GM18505 (cell line): ENCODE measurements at regions not wholly inside any gene's neighbourhood (a gene's known extent, or its start where the extent isn't known, plus 50 kb on each side); places are given as distances from the start of the nearest gene placed in this dataset.

ENCODE experiments used
- ATAC-seq: cut with Tn5 transposase; IDR thresholded peaks from one replicate; pipeline ENCODE4 v1.9.1; 2021; ENCODE audit not compliant: unreplicated experiment
- POLR2A ChIP-seq: IDR thresholded peaks from 4 replicates; pipeline ENCODE4 v1.6.1; 2011; ENCODE audit warnings: borderline replicate concordance; ENCODE audit not compliant: insufficient read depth, insufficient read length; ENCODE audit errors: extremely low read depth

GRCh38 chr9:105828171-105828570 lies 133.8 kb downstream of the TMEM38B start:
- no peak for TF ChIP-seq POLR2A
- no peak for ATAC-seq

- TF ChIP-seq POLR2A: no peak
- no peak for ATAC-seq
Measured at GRCh38 chr9:105828596-105829213, 134.4 kb downstream of the TMEM38B start.

GRCh38 chr9:105830461-105830860 lies 136.1 kb downstream of the TMEM38B start:
- no peak for ATAC-seq
- TF ChIP-seq POLR2A: no peak

- no peak for ATAC-seq
Measured at GRCh38 chr9:105832096-105832710, 137.9 kb downstream of the TMEM38B start.

DNA sequence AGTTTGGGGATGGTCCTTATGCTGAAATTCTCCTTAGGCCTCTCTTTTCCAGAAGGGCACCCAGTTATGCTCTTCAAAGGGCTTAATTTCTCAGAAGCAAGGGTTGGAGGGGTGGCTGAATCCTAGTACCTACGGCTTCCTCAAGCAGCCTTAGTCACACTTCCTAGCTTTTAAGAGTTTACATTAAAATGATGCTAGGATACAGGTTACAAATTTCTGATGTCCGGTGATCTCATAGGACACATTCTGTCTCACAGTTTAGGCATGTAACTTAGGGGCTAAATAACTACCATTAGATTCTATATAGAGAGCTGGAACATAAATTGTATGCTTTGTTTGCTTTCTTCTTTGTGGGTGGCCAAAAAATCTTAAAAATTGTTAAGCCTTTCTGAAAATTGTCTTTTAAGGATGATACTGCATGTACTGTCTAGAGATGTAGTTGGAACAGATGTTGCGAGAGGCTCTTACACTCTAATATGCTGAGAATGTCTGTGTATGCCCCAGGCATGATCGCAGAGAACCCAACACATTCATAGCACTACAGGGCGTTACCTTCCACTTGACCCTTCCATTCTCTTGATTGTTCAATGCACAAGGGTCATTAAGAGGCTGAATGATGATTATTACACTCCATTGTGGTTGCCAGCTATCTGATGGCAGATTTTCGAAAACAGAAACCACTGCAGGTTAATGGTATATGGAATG lies 139.1 kb downstream of the TMEM38B start:
- no peak for TF ChIP-seq POLR2A
- ATAC-seq: no peak

More at GRCh38 chr9:105832096-105832710, 137.9 kb downstream of the TMEM38B start:
- TF ChIP-seq POLR2A: no peak

DNA sequence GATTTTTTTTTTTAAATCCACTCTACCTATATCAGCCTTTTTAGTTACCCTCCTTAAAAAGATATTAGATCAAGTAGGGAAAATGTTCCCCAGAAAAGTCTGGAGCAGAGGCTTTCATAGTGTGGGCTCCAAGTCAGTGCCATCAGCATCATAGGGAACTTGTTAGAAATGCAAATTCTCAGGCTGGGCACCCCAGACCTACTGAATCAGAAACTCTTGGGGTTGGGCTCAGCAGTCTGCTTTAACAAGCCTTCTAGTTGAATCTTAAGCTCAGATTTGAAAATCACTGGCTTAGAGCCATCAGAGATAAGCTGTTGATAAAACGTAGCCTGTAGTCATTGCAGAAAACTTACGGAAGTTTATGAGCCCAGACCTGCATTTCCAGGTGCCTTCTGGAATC lies 140.1 kb downstream of the TMEM38B start:
- ATAC-seq: no peak
- no peak for TF ChIP-seq POLR2A

- no peak for ATAC-seq
Measured at GRCh38 chr9:105835721-105836120, 141.4 kb downstream of the TMEM38B start.

DNA sequence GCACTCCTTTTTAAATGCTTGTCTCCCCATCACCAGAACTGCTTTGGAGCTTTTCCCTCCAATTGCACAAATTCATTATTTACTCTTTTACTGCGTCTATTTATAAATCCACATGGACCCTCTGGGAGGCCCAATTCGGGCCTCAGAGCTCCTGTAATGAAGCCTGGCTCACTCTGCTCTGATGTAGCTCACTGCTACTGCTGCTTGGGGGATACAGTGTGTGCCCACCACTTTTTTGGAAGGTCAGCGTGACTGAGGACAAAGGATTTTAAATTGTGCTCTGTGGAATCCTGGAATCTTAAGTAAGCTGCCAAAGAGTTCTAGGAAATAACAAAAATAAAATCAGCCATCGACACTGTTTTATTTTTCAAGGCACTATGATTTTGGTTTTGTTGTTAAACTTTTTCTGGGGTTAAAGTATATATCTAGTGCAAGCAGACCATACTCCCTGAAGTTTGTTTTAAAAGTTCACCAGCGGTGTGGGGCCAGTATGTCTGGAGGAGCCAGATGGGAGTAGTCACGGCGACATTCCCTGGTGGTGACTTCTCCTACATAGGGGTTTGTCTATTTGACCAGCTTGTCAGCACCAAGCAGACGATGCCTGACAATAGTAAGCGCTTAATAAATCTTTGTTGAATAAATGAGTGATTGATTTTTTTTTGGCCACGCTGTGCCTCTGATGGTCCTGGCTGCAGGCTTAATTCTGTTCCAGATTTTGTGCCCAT lies 142.8 kb downstream of the TMEM38B start:
- no peak for TF ChIP-seq POLR2A
- no peak for ATAC-seq

More at GRCh38 chr9:105835721-105836120, 141.4 kb downstream of the TMEM38B start:
- TF ChIP-seq POLR2A: no peak

- TF ChIP-seq POLR2A: no peak
- no peak for ATAC-seq
Measured at GRCh38 chr9:105841562-105841961, 147.2 kb downstream of the TMEM38B start.

DNA sequence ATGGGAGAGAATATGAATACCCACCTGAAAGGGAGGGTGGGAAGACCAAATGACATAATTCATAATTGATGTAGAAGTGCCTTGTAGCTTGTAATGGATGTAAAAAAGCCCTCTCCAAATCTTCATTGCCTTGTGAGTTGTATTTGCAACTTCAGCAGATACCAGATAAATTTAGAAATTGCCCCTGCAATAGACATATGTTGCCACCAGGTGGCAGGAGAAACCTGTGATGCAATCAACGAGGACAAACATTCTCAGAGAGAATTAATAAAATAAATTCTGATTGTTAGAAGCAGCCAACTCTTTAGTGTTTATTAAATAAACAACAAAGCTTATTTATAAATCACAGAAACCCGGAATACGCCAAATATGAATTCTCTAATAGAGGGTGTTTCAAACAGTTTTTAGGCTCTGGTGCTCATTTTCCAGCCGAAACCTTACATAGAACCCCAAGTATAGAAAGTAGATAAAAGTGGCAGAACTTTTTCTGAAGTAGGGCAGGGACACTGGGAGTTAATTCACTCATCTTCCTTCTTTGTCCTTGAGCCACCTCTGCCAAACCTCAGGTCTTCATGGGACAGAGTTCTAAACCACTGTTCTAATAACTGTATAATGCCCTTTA lies 147.8 kb downstream of the TMEM38B start:
- ATAC-seq: no peak
- TF ChIP-seq POLR2A: no peak

- ATAC-seq: no peak
- no peak for TF ChIP-seq POLR2A
Measured at GRCh38 chr9:105846825-105847224, 152.5 kb downstream of the TMEM38B start.

- no peak for TF ChIP-seq POLR2A
- ATAC-seq: no peak
Measured at GRCh38 chr9:105850852-105851500, 156.6 kb downstream of the TMEM38B start.
